GM13976 (cell line): ENCODE measurements at regions not wholly inside any gene's neighbourhood (a gene's known extent, or its start where the extent isn't known, plus 50 kb on each side); places are given as distances from the start of the nearest gene placed in this dataset.
"Not testable (repeated sequence)": the region's sequence is repeated elsewhere in the genome, so short reads cannot be mapped to it uniquely, and the experiment has no call there.

Experiments used
- DNase-seq: peaks from one replicate; pipeline ENCODE4 v3.0.0; 2012; ENCODE audit warnings: low spot score
- in situ Hi-C: fragments of 300-500 bp; cut with MboI; formaldehyde crosslinking; loops from one replicate; pipeline ENCODE4 v1.12.0; 2022; ENCODE audit warnings: low sequenced_read_pairs, mixed read lengths, inconsistent platforms; ENCODE audit not compliant: unreplicated experiment
- TF ChIP-seq, protein P1 (sequence below): IDR thresholded peaks from 2 replicates; pipeline ENCODE4 v1.5.1; 2012; ENCODE audit warnings: borderline replicate concordance, mild to moderate bottlenecking; ENCODE audit not compliant: insufficient read depth; ENCODE audit errors: extremely low read depth, missing control alignments, control extremely low read depth

DNA sequence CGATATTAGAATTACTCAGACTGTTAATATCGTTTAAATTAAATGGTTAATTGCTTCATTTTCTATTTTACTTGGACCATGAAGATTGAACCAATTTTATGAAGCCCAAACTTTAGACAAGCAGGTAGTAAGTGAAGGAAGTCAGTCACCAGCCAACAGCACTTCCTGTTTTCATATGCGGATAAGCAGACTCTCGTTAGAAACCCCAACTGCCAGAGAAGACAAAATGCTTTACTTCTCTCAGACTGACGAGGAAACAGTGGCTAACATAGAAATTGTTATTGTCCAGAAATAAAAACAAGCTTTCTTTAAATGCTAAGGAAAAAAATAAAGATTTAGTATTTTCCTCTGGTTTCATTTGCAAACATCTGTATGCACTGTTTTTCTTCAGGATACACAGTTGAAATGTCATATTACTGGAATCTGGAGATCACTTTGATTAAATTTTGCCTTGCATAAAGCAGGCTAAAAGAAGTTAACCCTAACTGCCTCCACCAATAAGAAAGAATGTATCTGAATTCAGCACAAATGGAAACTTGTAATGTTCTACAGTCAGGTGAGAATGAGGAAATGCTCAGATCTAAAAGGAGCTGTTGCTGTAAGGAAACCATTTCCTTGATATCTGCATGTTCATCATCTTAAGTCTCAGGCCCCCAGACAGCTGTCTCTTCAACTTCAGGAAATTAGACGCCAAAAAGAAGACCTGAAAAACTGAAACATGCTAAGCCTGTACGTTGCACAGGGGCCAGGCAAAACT is 129.8 kb upstream of the SAMSN1 start:
- in situ Hi-C loops: no loop called here
- no peak for DNase-seq
- TF ChIP-seq, protein P1, sequence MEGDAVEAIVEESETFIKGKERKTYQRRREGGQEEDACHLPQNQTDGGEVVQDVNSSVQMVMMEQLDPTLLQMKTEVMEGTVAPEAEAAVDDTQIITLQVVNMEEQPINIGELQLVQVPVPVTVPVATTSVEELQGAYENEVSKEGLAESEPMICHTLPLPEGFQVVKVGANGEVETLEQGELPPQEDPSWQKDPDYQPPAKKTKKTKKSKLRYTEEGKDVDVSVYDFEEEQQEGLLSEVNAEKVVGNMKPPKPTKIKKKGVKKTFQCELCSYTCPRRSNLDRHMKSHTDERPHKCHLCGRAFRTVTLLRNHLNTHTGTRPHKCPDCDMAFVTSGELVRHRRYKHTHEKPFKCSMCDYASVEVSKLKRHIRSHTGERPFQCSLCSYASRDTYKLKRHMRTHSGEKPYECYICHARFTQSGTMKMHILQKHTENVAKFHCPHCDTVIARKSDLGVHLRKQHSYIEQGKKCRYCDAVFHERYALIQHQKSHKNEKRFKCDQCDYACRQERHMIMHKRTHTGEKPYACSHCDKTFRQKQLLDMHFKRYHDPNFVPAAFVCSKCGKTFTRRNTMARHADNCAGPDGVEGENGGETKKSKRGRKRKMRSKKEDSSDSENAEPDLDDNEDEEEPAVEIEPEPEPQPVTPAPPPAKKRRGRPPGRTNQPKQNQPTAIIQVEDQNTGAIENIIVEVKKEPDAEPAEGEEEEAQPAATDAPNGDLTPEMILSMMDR: no peak

DNA sequence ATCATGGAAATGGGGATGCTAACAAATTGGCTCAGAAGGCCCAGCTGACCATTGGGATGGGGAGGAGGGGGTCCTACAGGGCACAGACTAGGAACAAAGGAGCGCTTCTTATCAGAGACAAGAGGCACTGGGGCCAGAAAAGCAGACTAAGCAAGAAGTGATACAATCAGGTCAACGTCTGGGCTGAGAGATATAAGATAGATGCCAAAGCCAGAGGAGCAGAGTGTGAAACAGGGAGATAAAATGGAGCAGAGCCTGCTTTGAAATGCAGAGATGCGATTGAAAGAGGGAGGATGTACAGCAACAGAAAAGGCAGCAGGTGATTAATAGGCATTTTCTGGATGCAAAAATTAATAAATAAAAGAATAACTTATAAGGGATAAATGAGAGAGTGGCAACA is 127.5 kb upstream of the SAMSN1 start:
- TF ChIP-seq, protein P1: no peak
- no peak for DNase-seq

GRCh38 chr21:14672466-14672865 is 126.4 kb upstream of the SAMSN1 start:
- no peak for DNase-seq
- TF ChIP-seq, protein P1: no peak
- in situ Hi-C loops: no loop called here

More for the DNA sequence above, 127.5 kb upstream of the SAMSN1 start:
- in situ Hi-C loops: no loop called here

GRCh38 chr21:14670409-14670808 is 124.3 kb upstream of the SAMSN1 start:
- no peak for DNase-seq
- in situ Hi-C loops: no loop called here
- TF ChIP-seq, protein P1: no peak

- in situ Hi-C loops, DNase-seq: not testable (repeated sequence)
Observed at GRCh38 chr21:14669092-14669491, 123.0 kb upstream of the SAMSN1 start.

GRCh38 chr21:14657241-14658008 is 111.3 kb upstream of the SAMSN1 start:
- in situ Hi-C loops: no loop called here
- TF ChIP-seq, protein P1: no peak
- no peak for DNase-seq

- DNase-seq: no peak
- TF ChIP-seq, protein P1: no peak
- in situ Hi-C loops: no loop called here
Observed at GRCh38 chr21:14646893-14647292, 100.8 kb upstream of the SAMSN1 start.
